GM21526 (cell line): ENCODE measurements at regions not wholly inside any gene's neighbourhood (a gene's known extent, or its start where the extent isn't known, plus 50 kb on each side); places are given as distances from the start of the nearest gene placed in this dataset.

Experiments
- ATAC-seq: cut with Tn5 transposase; IDR thresholded peaks from one replicate; pipeline ENCODE4 v1.9.1; 2021; ENCODE audit warnings: moderate library complexity; ENCODE audit not compliant: unreplicated experiment, low FRiP score

DNA sequence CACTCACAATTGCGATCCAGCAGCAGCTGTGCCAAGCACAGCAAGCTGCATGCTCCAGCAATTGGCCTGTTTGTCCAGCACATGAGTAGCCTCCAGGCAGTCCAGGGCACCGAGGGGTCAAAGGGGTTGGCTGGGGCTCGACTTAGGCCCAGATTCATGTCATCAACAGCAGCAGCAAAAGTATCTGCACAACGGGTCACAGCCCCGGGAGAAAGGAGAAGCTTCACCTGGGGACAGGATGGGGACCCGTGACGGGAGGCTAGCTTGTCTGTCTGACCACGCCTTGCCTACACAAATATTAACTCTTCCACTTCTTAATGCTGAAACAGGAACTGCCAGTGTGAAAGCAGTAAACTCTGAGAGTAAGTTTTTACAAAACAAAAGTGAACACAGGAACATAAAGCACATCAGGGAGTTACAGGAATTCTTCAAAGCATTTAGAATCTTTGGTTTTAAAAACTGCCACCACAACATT is 191.2 kb downstream of the PIK3R1 start:
- peak; percentile 89 for ATAC-seq

GRCh38 chr5:68407311-68408239 is 192.0 kb downstream of the PIK3R1 start:
- no peak for ATAC-seq

DNA sequence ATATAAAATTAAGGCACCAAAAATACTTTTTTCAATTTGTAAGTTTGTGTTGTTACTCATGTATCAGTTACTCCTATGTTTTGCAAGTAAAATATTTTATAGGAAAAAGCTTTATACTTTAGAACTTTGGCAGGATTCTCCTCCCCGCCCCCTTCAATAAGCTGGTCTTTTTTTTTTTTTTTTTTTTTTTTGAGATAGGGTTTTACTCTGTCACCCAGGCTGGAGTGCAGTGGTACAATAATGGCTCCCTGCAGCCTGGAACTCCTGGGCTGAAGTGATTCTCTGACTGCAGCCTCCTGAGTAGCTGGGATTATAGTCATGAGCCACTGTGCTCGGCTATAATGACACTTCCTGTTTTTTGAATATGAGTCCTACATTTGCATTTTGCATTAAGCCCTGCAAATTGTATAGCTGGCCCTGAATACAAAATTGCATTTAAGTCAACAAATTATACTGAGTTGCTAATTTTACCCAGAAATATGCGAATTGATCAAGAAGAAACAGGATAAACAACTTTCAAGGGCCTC is 192.9 kb downstream of the PIK3R1 start:
- ATAC-seq, result no peak

DNA sequence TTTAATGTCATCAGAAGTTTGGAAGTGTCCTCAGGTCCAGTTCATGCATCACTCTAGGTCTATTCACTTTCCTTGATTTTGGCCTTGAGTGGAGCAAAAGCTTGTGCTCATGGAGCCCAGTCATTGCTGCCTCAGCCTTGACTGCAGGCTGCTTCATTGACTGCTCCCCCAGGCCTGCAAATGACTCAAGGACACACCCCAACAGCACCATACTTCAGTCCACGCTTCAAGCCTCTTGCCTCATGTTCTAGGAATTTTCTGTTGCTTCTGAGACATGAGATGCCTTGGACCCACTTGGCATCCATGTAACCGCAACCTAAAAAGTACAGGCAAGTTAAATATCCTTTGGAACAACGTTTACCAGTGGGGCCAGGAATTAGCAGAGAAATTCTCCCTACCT is 193.7 kb downstream of the PIK3R1 start:
- no peak for ATAC-seq

GRCh38 chr5:68411161-68411560 is 195.6 kb downstream of the PIK3R1 start:
- ATAC-seq, result no peak

GRCh38 chr5:68415177-68416085 is 199.9 kb downstream of the PIK3R1 start:
- ATAC-seq, result no peak

GRCh38 chr5:68416714-68417113 is 201.2 kb downstream of the PIK3R1 start:
- ATAC-seq, result no peak

DNA sequence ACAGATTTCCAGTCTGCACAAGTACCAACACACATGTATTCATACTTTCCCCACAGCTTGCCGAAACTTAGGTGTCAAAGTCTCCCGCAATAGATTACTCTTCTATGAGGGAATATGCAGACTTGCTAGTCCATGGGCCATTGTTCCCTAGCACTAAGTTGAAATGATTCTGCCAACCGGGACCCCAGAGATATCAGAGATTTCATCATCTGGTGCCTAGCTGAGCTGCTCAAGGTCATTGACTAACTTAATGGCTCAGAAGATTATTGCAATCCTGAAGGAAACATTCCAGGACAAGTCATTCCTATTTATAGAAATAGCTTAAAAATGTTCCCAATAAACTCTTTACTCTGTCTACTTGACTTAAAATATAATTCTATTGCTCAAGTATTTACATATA is 202.6 kb downstream of the PIK3R1 start:
- ATAC-seq, result no peak

- ATAC-seq, result no peak
Measured at GRCh38 chr5:68418680-68419079, 203.1 kb downstream of the PIK3R1 start.

DNA sequence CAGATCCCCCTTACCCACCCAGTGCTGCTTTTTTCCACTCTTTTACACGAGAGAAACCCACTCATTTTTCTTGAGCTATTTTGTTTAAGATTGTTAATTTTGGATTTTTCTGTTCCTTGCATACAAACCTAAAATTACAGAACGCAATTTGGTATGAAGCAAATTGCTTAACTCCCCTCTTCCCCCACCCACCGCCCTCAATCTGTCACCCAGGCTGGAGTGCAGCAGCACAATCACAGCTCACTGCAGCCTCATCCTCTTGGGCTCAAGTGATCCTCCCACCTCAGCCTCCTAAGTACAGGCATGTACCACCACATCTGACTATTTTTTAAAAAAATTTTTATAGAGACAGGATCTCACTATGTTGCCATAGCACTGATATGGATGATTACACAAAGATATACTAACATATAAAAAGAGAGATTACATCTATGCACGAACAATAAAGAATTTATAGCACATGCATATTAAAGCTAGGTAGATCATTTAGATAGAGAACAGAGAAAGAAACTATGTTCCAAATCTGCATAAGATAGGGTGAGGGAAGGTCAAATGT is 203.6 kb downstream of the PIK3R1 start:
- ATAC-seq, result no peak

GRCh38 chr5:68419637-68420452 is 204.3 kb downstream of the PIK3R1 start:
- no peak for ATAC-seq

DNA sequence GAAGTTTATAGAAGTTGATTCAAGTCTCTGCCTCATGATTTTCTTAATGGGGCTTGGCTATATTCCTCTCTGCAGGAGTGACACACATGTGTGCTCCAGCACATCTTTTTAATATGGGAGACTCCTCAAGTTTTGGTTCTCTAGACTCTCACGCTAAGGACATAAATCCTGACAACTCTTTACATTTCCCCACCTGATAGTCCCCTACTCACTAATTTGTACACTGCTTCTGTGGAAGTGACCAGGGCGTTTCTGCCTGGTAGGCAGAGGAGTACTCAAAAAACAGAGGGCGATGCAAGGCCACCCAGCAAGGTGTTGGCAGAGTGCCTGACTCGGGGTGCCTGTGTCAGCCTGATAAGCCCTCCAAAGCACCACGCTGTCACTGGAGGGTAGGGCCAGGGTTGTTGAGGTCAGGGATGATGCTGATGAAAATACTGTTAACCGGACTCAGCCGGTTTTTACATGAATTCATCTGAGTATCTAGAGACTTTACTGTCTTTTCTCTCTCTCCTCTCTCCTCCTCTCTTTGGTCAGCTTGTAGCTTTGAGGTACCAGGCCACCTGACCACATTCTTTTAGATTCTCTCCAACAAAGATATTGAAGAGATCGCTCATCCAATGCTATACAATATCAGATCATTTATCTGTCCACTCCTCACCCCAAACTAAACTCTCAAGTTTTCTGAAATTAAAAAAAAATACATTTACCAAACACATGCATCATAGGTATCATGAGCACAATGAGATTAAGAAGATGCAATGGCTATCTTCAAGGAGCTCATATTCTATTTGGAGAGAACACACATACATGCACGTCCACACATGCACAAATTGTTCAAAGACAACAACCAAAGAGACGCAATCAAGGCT is 205.2 kb downstream of the PIK3R1 start:
- ATAC-seq, result no peak

- ATAC-seq, result no peak
Measured at GRCh38 chr5:68421485-68422220, 206.1 kb downstream of the PIK3R1 start.

DNA sequence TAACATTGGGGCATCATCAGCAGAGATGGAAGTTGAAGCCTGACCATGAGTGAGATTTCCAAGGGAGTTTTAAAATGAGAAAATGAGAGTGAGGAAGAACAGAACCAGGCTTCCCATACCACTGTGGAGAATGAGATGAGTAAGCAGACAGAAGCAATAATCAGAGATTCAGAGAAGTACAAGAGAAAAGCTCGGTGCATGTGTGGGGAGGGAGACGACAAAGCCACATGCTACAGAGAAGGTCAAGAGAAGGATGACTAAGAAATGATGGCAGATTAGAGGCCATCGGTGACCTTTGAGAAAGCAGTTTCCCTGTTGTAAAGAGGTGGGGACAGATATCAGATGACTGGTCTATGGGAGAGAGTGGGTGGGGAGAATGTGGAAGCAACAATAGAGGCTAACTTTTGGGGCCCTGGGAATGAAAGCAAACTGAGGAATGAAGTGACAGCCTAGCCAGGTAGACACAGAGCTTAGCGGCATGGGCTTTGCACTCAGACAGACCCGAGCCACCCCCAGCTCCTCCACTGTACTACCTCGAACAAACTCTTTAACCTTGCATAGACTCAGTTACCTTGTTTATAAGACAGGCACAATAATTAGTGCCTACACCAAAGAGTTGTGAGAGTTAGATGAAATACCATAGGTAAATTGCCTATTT is 207.7 kb downstream of the PIK3R1 start:
- no peak for ATAC-seq

DNA sequence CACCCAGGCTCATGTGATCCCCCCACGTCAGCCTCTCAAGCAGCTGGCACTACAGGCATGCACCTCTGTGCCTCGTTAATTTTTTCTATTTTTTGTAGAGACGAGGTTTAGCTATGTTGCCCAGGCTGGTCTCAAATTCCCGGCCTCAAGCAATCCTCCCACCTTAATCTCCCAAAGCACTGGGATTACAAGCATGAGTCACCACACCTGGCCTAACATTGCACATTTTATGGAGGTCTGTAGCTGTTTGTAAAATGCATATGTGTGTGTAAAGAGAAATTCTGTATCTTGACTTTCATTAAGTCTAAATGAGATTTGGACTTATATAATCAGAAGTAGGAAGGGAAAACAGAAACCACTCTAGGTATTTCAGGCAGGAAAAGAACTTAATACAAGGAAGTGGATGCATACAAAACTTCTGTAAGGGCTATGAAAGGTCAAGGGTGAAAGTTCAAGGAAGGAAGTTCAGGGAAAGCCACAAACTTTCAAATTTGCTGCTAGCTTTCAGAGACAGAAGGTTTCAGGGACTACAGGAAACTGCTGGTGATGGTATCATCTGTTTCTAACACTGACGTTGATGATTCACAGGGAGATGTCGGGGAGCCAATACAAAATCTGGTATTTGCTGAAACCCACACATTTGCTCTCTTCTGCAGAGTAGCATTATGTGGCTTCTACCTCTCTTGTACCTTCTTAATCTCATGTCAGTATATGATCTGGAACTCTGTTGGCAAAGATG is 209.4 kb downstream of the PIK3R1 start:
- peak; percentile 57 for ATAC-seq

- ATAC-seq, result no peak
Measured at GRCh38 chr5:68426586-68426985, 211.0 kb downstream of the PIK3R1 start.

- ATAC-seq, result no peak
Measured at GRCh38 chr5:68428231-68428811, 212.8 kb downstream of the PIK3R1 start.
